Upper lobe of left lung (tissue), 6 donors: ENCODE measurements at regions not wholly inside any gene's neighbourhood (a gene's known extent, or its start where the extent isn't known, plus 50 kb on each side); places are given as distances from the start of the nearest gene placed in this dataset.

Source experiments
- ATAC-seq, 2 donors: fragments of 200-7000 bp; cut with Tn5 transposase; one replicate each; pipeline ENCODE4 v1.9.1; 2022; ENCODE audit warnings: mild to moderate bottlenecking in 2 of 2, moderate library complexity in 2 of 2; ENCODE audit not compliant: low FRiP score in 2 of 2
- DNase-seq, 2 donors: peaks; one replicate each; pipeline ENCODE4 v3.0.0-alpha.2; 2019 to 2020
- H3K27ac ChIP-seq, 4 donors: fragments of 200-600 bp; sonication (generic); one replicate each; pipeline ENCODE4 v1.5.1; 2016 to 2019
- H3K27me3 ChIP-seq, 4 donors: fragments of 200-600 bp; sonication (generic); one replicate each; pipeline ENCODE4 v1.5.1; 2017 to 2019
- H3K36me3 ChIP-seq, 4 donors: fragments of 200-600 bp; sonication (generic); one replicate each; pipeline ENCODE4 v1.5.1; 2016 to 2019
- H3K4me1 ChIP-seq, 4 donors: fragments of 200-600 bp; sonication (generic); one replicate each; pipeline ENCODE4 v1.5.1; 2018 to 2019
- H3K4me3 ChIP-seq, 4 donors: fragments of 200-600 bp; sonication (generic); one replicate each; pipeline ENCODE4 v1.5.1; 2017 to 2019; ENCODE audit warnings: mild to moderate bottlenecking in 2 of 4, moderate library complexity in 1 of 4
- H3K9me3 ChIP-seq, 4 donors: fragments of 200-600 bp; sonication (generic); one replicate each; pipeline ENCODE4 v1.5.1; 2018 to 2019
- CTCF ChIP-seq, 6 experiments: fragments of 450-650 bp in 4 of 6; fragments of 200-600 bp in 2 of 6; sonication (generic) in 2 of 6; IDR thresholded peaks; one replicate each; pipeline ENCODE4 v1.5.1; 2016 to 2019; ENCODE audit warnings: antibody characterized with exemption in 6 of 6
- EP300 ChIP-seq, 4 donors: sonication (generic); formaldehyde crosslinking; IDR thresholded peaks; one replicate each; pipeline ENCODE4 v1.5.1; 2017; ENCODE audit warnings: antibody characterized with exemption in 4 of 4, control low read depth in 2 of 4
- POLR2A ChIP-seq, 4 donors: fragments of 450-650 bp; IDR thresholded peaks; one replicate each; pipeline ENCODE4 v1.5.1; 2016 to 2017; ENCODE audit warnings: antibody characterized with exemption in 4 of 4, mild to moderate bottlenecking in 2 of 4
- POLR2AphosphoS5 ChIP-seq, 2 donors: sonication (generic); formaldehyde crosslinking; IDR thresholded peaks; one replicate each; pipeline ENCODE4 v1.5.1; 2017; ENCODE audit warnings: antibody characterized with exemption in 2 of 2
- WGBS, 2 donors: methylation state at CpG; one replicate each; pipeline ENCODE4 v1.1.5; 2017 to 2018; 5-methylcytosine and 5-hydroxymethylcytosine counted together
- donor health status: DM: no; HTN: no; CAD: no; lungs with moderate emphysema.
- donor health status: DM: no; HTN: yes; CAD: no; lungs with severe emphysema.

DNA sequence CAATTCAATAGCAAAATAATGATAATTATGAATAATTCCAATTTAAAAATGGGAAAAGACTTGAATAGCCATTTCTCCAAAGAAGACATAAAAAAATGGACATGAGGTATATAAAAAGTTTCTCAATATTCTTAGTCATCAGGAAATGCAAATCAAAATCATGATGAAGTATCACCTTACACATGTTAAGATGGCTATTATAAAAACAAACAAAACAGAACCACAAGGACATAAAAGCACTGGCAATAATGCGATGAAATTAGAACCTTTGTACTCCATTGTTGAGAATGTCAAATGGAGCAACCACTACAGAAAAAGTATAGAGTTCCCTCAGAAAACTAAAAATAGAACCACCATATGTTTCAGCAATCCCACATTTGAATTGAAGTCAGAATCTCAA is 1186.1 kb downstream of the SLITRK5 start:
- no peaks in the 10 kb centered on the region for H3K27me3 ChIP-seq
- no peaks in the 10 kb centered on the region for H3K36me3 ChIP-seq
- 79 to 83% methylated on average over 1 of the region's 1 CpG for WGBS, 2 donors
- ATAC-seq = no peak
- TF ChIP-seq CTCF (IDR thresholded peaks at IDR 0.05) (no peak), POLR2AphosphoS5 (IDR thresholded peaks at IDR 0.05) (no peak), POLR2A (IDR thresholded peaks at IDR 0.05) (no peak), EP300 (IDR thresholded peaks at IDR 0.05) (no peak)
- no peak for DNase-seq
- H3K27ac ChIP-seq = no peak overlapping the region
- no peaks in the 10 kb centered on the region for H3K4me1 ChIP-seq
- H3K9me3 ChIP-seq = no peaks in the 10 kb centered on the region
- no peak overlapping the region for H3K4me3 ChIP-seq

- Histone ChIP-seq H3K4me1 (no peaks in the 10 kb centered on the region), H3K27me3 (no peaks in the 10 kb centered on the region), H3K36me3 (no peaks in the 10 kb centered on the region), H3K27ac (no peak overlapping the region), H3K9me3 (no peaks in the 10 kb centered on the region), H3K4me3 (no peak overlapping the region)
- no peak for DNase-seq
- ATAC-seq = no peak
- WGBS, 2 donors = 76 to 79% methylated on average over 2 of the region's 2 CpGs
- no peak for TF ChIP-seq POLR2AphosphoS5 (IDR thresholded peaks at IDR 0.05)
- TF ChIP-seq EP300 (IDR thresholded peaks at IDR 0.05) = no peak
- TF ChIP-seq POLR2A (IDR thresholded peaks at IDR 0.05) = no peak
- TF ChIP-seq CTCF (IDR thresholded peaks at IDR 0.05) = no peak
These were observed 1191.0 kb downstream of the SLITRK5 start for GRCh38 chr13:88862095-88862620.

DNA sequence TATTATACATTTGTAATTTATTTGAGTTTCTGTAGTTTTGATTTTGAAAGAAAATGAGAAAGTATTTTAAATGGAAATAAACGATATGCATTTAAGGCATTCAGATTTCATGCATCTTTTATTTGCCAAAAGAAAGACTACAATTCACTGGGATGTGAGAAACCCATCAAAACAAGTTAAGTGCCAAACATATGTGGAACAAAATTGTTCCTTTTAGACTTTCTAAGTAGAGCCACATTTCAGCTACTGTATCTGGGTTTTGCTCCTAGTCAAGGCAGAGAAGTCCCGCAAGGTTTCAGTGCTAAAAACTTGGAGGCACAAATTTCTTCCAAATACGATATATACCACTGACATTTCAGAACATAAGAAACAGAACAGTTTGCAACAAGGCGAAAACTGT is 1191.9 kb downstream of the SLITRK5 start:
- Histone ChIP-seq H3K27ac (no peak overlapping the region), H3K4me1 (no peaks in the 10 kb centered on the region), H3K36me3 (no peaks in the 10 kb centered on the region), H3K9me3 (no peaks in the 10 kb centered on the region), H3K4me3 (no peak overlapping the region), H3K27me3 (no peaks in the 10 kb centered on the region)
- TF ChIP-seq EP300 (IDR thresholded peaks at IDR 0.05) = no peak
- TF ChIP-seq CTCF (IDR thresholded peaks at IDR 0.05) = no peak
- no peak for TF ChIP-seq POLR2A (IDR thresholded peaks at IDR 0.05)
- TF ChIP-seq POLR2AphosphoS5 (IDR thresholded peaks at IDR 0.05) = no peak
- WGBS, 2 donors = 94 to 96% methylated on average over 4 of the region's 4 CpGs
- no peak for ATAC-seq
- DNase-seq = no peak

- Histone ChIP-seq H3K27ac (no peak overlapping the region), H3K36me3 (no peaks in the 10 kb centered on the region), H3K9me3 (no peaks in the 10 kb centered on the region), H3K27me3 (no peaks in the 10 kb centered on the region), H3K4me3 (no peak overlapping the region), H3K4me1 (no peaks in the 10 kb centered on the region)
- ATAC-seq = no peak
- 68 to 85% methylated on average over 5 of the region's 5 CpGs for WGBS, 2 donors
- TF ChIP-seq POLR2AphosphoS5 (IDR thresholded peaks at IDR 0.05) = no peak
- TF ChIP-seq POLR2A (IDR thresholded peaks at IDR 0.05) = no peak
- TF ChIP-seq EP300 (IDR thresholded peaks at IDR 0.05) = no peak
- no peak for TF ChIP-seq CTCF (IDR thresholded peaks at IDR 0.05)
- no peak for DNase-seq
These were observed 1195.0 kb downstream of the SLITRK5 start for GRCh38 chr13:88866195-88866594.

DNA sequence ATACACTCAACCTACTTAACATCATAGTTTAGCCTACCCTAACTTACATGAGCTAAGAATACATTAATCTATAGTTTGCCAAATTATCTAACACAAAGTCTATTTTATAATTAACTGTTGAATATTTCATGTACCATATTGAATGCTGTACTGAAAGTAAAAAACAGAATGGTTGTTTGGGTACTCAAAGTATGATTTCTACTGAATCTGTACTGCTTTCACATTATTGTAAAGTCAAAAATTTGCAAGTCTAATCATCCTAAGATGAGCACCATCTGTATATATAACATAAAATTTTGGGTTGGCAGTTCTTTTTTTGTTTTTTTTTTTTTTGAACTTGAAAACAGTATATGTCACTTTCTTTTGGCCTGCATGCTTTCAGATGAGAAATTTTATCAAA is 1212.6 kb downstream of the SLITRK5 start:
- TF ChIP-seq EP300 (IDR thresholded peaks at IDR 0.05) (no peak), POLR2A (IDR thresholded peaks at IDR 0.05) (no peak), CTCF (IDR thresholded peaks at IDR 0.05) (no peak), POLR2AphosphoS5 (IDR thresholded peaks at IDR 0.05) (no peak)
- no peak overlapping the region for H3K4me3 ChIP-seq
- peaks cover 0 to 4% (median 0%) of the 10 kb centered on the region in 4 donors for H3K9me3 ChIP-seq
- DNase-seq (no peak), ATAC-seq (no peak)
- no peaks in the 10 kb centered on the region for H3K4me1 ChIP-seq
- H3K36me3 ChIP-seq = no peaks in the 10 kb centered on the region
- H3K27ac ChIP-seq = no peak overlapping the region
- H3K27me3 ChIP-seq = no peaks in the 10 kb centered on the region
